Parathyroid adenoma (tissue), 2 donors: ENCODE measurements at regions not wholly inside any gene's neighbourhood (a gene's known extent, or its start where the extent isn't known, plus 50 kb on each side); places are given as distances from the start of the nearest gene placed in this dataset.

Source experiments
- H2AFZ ChIP-seq: fragments of 300-600 bp; sonication (generic); one replicate; pipeline ENCODE4 v1.7.0; 2017; ENCODE audit warnings: antibody characterized with exemption, mild to moderate bottlenecking
- H3K27ac ChIP-seq: fragments of 300-600 bp; sonication (generic); one replicate; pipeline ENCODE4 v1.7.0; 2017
- H3K27me3 ChIP-seq: fragments of 300-600 bp; sonication (generic); one replicate; pipeline ENCODE4 v1.7.0; 2017; ENCODE audit warnings: low read length; ENCODE audit not compliant: control insufficient read depth, insufficient read depth
- H3K36me3 ChIP-seq: fragments of 300-600 bp; sonication (generic); one replicate; pipeline ENCODE4 v1.7.0; 2017; ENCODE audit warnings: low read length; ENCODE audit not compliant: control insufficient read depth, insufficient read depth
- H3K4me1 ChIP-seq: fragments of 300-600 bp; sonication (generic); one replicate; pipeline ENCODE4 v1.7.0; 2017; ENCODE audit warnings: control low read depth
- H3K4me2 ChIP-seq: fragments of 300-600 bp; sonication (generic); one replicate; pipeline ENCODE4 v1.7.0; 2017; ENCODE audit warnings: low read length
- H3K4me3 ChIP-seq: fragments of 300-600 bp; sonication (generic); one replicate; pipeline ENCODE4 v1.7.0; 2017; ENCODE audit warnings: low read depth, low read length
- H3K79me2 ChIP-seq: fragments of 300-600 bp; sonication (generic); one replicate; pipeline ENCODE4 v1.7.0; 2017; ENCODE audit warnings: control low read depth
- H3K9ac ChIP-seq: fragments of 300-600 bp; sonication (generic); one replicate; pipeline ENCODE4 v1.7.0; 2017; ENCODE audit warnings: mild to moderate bottlenecking
- H3K9me3 ChIP-seq: fragments of 300-600 bp; sonication (generic); one replicate; pipeline ENCODE4 v1.7.0; 2017; ENCODE audit warnings: low read length; ENCODE audit not compliant: control insufficient read depth
- CTCF ChIP-seq: fragments of 300-600 bp; sonication (generic); IDR thresholded peaks from one replicate; pipeline ENCODE4 v1.7.0; 2017; ENCODE audit warnings: antibody characterized with exemption, mild to moderate bottlenecking
- donor health status: primary hyperparathyroidism.

GRCh38 chr7:136492366-136492765 is 376.1 kb upstream of the CHRM2 start:
- Histone ChIP-seq H3K36me3 (no peaks in the 10 kb centered on the region), H3K9me3 (no peaks in the 10 kb centered on the region), H2AFZ (no peak overlapping the region), H3K9ac (no peak overlapping the region), H3K27me3 (no peaks in the 10 kb centered on the region), H3K4me2 (no peak overlapping the region), H3K27ac (no peak overlapping the region), H3K4me3 (no peak overlapping the region), H3K79me2 (no peaks in the 10 kb centered on the region), H3K4me1 (no peaks in the 10 kb centered on the region)
- no peak for TF ChIP-seq CTCF

- H3K4me1 ChIP-seq, result no peaks in the 10 kb centered on the region
- no peak for TF ChIP-seq CTCF
- H3K4me3 ChIP-seq, result no peak overlapping the region
- H3K9ac ChIP-seq, result no peak overlapping the region
- H3K36me3 ChIP-seq, result no peaks in the 10 kb centered on the region
- H3K27ac ChIP-seq, result no peak overlapping the region
- no peak overlapping the region for H3K4me2 ChIP-seq
- H3K9me3 ChIP-seq, result no peaks in the 10 kb centered on the region
- H3K27me3 ChIP-seq, result no peaks in the 10 kb centered on the region
- H3K79me2 ChIP-seq, result no peaks in the 10 kb centered on the region
- no peak overlapping the region for H2AFZ ChIP-seq
Measured at GRCh38 chr7:136489808-136490207, 378.6 kb upstream of the CHRM2 start.

GRCh38 chr7:136480901-136481300 is 387.6 kb upstream of the CHRM2 start:
- Histone ChIP-seq H3K9me3 (no peaks in the 10 kb centered on the region), H3K27ac (no peak overlapping the region), H3K36me3 (no peaks in the 10 kb centered on the region), H3K4me1 (no peaks in the 10 kb centered on the region), H2AFZ (no peak overlapping the region), H3K79me2 (no peaks in the 10 kb centered on the region), H3K4me2 (no peak overlapping the region), H3K4me3 (no peak overlapping the region), H3K27me3 (no peaks in the 10 kb centered on the region), H3K9ac (no peak overlapping the region)
- no peak for TF ChIP-seq CTCF

GRCh38 chr7:136479922-136480321 is 388.5 kb upstream of the CHRM2 start:
- Histone ChIP-seq H3K4me2 (no peak overlapping the region), H3K27me3 (no peaks in the 10 kb centered on the region), H3K4me3 (no peak overlapping the region), H3K27ac (no peak overlapping the region), H3K4me1 (no peaks in the 10 kb centered on the region), H3K79me2 (no peaks in the 10 kb centered on the region), H3K9ac (no peak overlapping the region), H3K9me3 (no peaks in the 10 kb centered on the region), H2AFZ (no peak overlapping the region), H3K36me3 (no peaks in the 10 kb centered on the region)
- TF ChIP-seq CTCF, result no peak

GRCh38 chr7:136470179-136470578 is 398.3 kb upstream of the CHRM2 start:
- Histone ChIP-seq H3K9ac (no peak overlapping the region), H3K9me3 (peaks cover 3% of the 10 kb centered on the region), H3K4me1 (no peaks in the 10 kb centered on the region), H3K27ac (no peak overlapping the region), H2AFZ (no peak overlapping the region), H3K4me2 (no peak overlapping the region), H3K4me3 (no peak overlapping the region), H3K79me2 (no peaks in the 10 kb centered on the region), H3K27me3 (no peaks in the 10 kb centered on the region), H3K36me3 (no peaks in the 10 kb centered on the region)
- no peak for TF ChIP-seq CTCF
